ENCODE measurements at regions not wholly inside any gene's neighbourhood (a gene's known extent, or its start where the extent isn't known, plus 50 kb on each side); places are given as distances from the start of the nearest gene placed in this dataset.

DNA sequence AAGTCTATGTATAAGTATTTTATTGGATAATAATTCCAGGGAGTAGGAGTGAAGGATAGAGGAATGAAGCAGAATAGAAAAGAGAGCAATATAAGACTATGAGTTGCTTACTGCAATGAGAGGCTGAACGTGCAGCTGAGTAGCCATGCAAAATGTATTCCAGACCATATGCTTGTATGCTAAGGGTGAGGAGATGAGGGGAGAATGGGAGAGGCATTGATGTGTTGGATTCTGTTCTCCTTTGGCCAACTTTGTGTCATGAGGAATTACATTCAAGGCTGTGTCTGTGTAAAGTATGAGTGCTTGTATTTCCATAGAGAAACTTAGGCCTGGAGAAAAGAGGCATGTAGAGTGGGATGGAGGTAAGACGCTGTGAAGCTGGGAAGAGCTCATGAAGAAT, 301.8 kb downstream of the ARL6IP6 start:
- POLR2A ChIA-PET, result no interaction called here
- H3K4me1 Mint-ChIP-seq, result no peaks in the 10 kb centered on the region
- no peak overlapping the region for H3K27ac Mint-ChIP-seq
- H3K4me3 ChIP-seq (ENCODE audit: control insufficient read depth in 1 of 2, extremely low read depth in 1 of 2, low read length in 1 of 2), result no peak overlapping the region
- H3K9me3 Mint-ChIP-seq, result peaks cover 13 to 27% (median 21%) of the 10 kb centered on the region in 3 donors
- no peak overlapping the region for H3K27ac ChIP-seq (ENCODE audit: low read length)
- H3K4me1 ChIP-seq (ENCODE audit: control insufficient read depth in 1 of 2, extremely low read depth in 1 of 2, insufficient read depth in 2 of 2, low read length in 2 of 2), result no peaks in the 10 kb centered on the region
- H3K27me3 Mint-ChIP-seq, result no peaks in the 10 kb centered on the region
- no peaks in the 10 kb centered on the region for H3K27me3 ChIP-seq (replicated peaks in 1 of 2; ENCODE audit: control insufficient read depth in 2 of 2, extremely low read depth in 1 of 2, insufficient read depth in 2 of 2, low read length in 1 of 2)
- ATAC-seq (replicated peaks in 1 of 4) (no peak), DNase-seq (no peak)
- 78% methylated on average over 2 of the region's 2 CpGs for WGBS (ENCODE audit: insufficient coverage)
- CTCF ChIA-PET, result no interaction called here
- no peaks in the 10 kb centered on the region for H3K36me3 ChIP-seq (ENCODE audit: control insufficient read depth in 2 of 2, extremely low read depth in 1 of 2, insufficient read depth in 1 of 2, low read length in 1 of 2)
- H3K9me3 ChIP-seq, result no peaks in the 10 kb centered on the region
- no peaks in the 10 kb centered on the region for H3K36me3 Mint-ChIP-seq
- H3K4me3 Mint-ChIP-seq, result no peak overlapping the region

DNA sequence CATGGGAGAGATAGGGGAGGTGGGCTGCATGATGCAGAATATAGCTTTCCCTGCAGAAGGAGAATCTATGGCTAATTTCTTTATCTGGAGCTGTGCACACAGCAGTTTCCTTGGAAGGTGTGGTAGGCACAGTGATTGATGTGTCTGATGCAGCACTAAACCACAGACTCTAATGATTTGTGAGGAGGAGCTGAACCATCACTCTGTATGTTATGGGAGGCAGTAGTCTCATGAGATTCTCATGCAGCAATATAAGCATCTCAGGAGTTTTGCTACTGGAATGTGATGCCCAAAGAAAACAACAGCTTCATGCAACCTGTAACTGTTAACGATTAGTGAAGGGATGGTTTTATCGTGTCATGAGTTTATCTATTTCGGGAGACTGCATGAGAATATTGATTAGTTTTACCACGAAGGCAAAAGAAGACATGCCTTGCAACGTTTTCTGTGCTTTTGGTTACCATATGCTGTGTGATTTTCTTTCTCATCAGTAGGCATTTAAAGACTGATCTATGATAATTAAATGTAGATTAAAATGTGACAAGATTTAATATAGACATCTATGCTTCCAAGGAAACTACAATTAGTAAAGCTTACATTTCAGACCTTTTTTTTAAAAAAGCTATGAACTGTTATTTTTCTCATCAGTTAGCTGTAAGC, 286.8 kb downstream of the ARL6IP6 start:
- Histone ChIP-seq H3K27ac (ENCODE audit: low read length) (no peak overlapping the region), H3K4me3 (ENCODE audit: control insufficient read depth in 1 of 2, extremely low read depth in 1 of 2, low read length in 1 of 2) (no peak overlapping the region), H3K9me3 (no peaks in the 10 kb centered on the region), H3K27me3 (replicated peaks in 1 of 2; ENCODE audit: control insufficient read depth in 2 of 2, extremely low read depth in 1 of 2, insufficient read depth in 2 of 2, low read length in 1 of 2) (no peaks in the 10 kb centered on the region), H3K36me3 (ENCODE audit: control insufficient read depth in 2 of 2, extremely low read depth in 1 of 2, insufficient read depth in 1 of 2, low read length in 1 of 2) (no peaks in the 10 kb centered on the region), H3K4me1 (ENCODE audit: control insufficient read depth in 1 of 2, extremely low read depth in 1 of 2, insufficient read depth in 2 of 2, low read length in 2 of 2) (no peaks in the 10 kb centered on the region)
- no peak overlapping the region for H3K27ac Mint-ChIP-seq
- no peak overlapping the region for H3K4me3 Mint-ChIP-seq
- no peaks in the 10 kb centered on the region for H3K9me3 Mint-ChIP-seq
- no peaks in the 10 kb centered on the region for H3K4me1 Mint-ChIP-seq
- ATAC-seq (replicated peaks in 1 of 4), result no peak
- no peaks in the 10 kb centered on the region for H3K36me3 Mint-ChIP-seq
- 90% methylated on average over 3 of the region's 5 CpGs for WGBS (ENCODE audit: insufficient coverage)
- no peak for DNase-seq
- H3K27me3 Mint-ChIP-seq, result no peaks in the 10 kb centered on the region
- ChIA-PET POLR2A (no interaction called here), CTCF (no interaction called here)

DNA sequence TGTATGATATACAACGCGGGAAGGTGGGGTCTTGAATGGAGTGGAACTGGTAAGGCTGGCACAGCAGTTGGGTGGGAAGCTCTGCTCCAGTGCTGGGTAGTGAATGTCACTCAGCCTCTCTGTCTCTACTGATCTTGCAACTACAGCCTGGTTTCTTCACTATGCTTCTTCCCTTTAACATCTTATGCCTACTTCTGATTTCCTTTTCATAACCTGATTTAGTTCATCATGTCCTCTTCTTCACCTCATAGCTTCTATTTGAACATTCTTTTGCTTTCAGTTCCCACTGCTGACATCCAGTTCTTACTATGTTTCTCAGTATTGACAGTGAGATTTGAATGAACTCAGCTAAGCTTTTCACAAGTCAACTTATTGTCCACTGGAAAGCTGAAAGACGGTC, 286.2 kb downstream of the ARL6IP6 start:
- H3K9me3 Mint-ChIP-seq, result peaks cover 0 to under 1% (median 0%) of the 10 kb centered on the region in 3 donors
- H3K27ac Mint-ChIP-seq, result no peak overlapping the region
- Histone ChIP-seq H3K36me3 (ENCODE audit: control insufficient read depth in 2 of 2, extremely low read depth in 1 of 2, insufficient read depth in 1 of 2, low read length in 1 of 2) (no peaks in the 10 kb centered on the region), H3K9me3 (no peaks in the 10 kb centered on the region), H3K27me3 (replicated peaks in 1 of 2; ENCODE audit: control insufficient read depth in 2 of 2, extremely low read depth in 1 of 2, insufficient read depth in 2 of 2, low read length in 1 of 2) (no peaks in the 10 kb centered on the region), H3K4me3 (ENCODE audit: control insufficient read depth in 1 of 2, extremely low read depth in 1 of 2, low read length in 1 of 2) (no peak overlapping the region), H3K4me1 (ENCODE audit: control insufficient read depth in 1 of 2, extremely low read depth in 1 of 2, insufficient read depth in 2 of 2, low read length in 2 of 2) (no peaks in the 10 kb centered on the region), H3K27ac (ENCODE audit: low read length) (no peak overlapping the region)
- ChIA-PET POLR2A (no interaction called here), CTCF (no interaction called here)
- no peak overlapping the region for H3K4me3 Mint-ChIP-seq
- ATAC-seq (replicated peaks in 1 of 4) (no peak), DNase-seq (no peak)
- no peaks in the 10 kb centered on the region for H3K27me3 Mint-ChIP-seq
- H3K4me1 Mint-ChIP-seq, result no peaks in the 10 kb centered on the region
- H3K36me3 Mint-ChIP-seq, result no peaks in the 10 kb centered on the region
- 80% methylated on average over 2 of the region's 3 CpGs for WGBS (ENCODE audit: insufficient coverage)

DNA sequence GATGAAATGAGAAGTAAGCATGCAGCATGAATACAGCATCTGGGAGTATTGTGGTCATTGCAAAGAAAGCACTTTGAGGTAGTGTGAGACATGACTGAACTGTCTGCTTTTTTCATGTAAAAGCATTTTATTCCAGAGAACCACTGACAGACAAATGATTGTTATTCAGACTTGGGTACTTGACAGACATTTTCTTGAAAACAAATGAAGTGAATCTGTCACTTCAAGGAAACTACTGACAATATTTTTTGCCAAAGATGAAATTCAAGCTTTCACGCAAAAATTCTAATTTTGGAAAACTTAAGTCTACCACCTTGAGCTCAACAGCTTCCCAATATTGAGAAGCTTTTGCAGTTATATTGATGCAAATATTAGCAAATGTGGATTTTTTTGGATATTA, 255.7 kb downstream of the ARL6IP6 start:
- no peak overlapping the region for H3K4me3 ChIP-seq (ENCODE audit: control insufficient read depth in 1 of 2, extremely low read depth in 1 of 2, low read length in 1 of 2)
- H3K4me1 ChIP-seq (ENCODE audit: control insufficient read depth in 1 of 2, extremely low read depth in 1 of 2, insufficient read depth in 2 of 2, low read length in 2 of 2), result no peaks in the 10 kb centered on the region
- H3K9me3 ChIP-seq, result no peaks in the 10 kb centered on the region
- Mint-ChIP-seq H3K9me3 (peaks cover 0 to 6% (median 3%) of the 10 kb centered on the region in 3 donors), H3K27ac (no peak overlapping the region), H3K27me3 (peaks cover 0 to 3% of the 10 kb centered on the region in 2 donors), H3K4me1 (no peaks in the 10 kb centered on the region), H3K36me3 (no peaks in the 10 kb centered on the region), H3K4me3 (no peak overlapping the region)
- ATAC-seq (replicated peaks in 1 of 4), result no peak
- CTCF ChIA-PET, result no interaction called here
- H3K27ac ChIP-seq (ENCODE audit: low read length), result no peak overlapping the region
- H3K36me3 ChIP-seq (ENCODE audit: control insufficient read depth in 2 of 2, extremely low read depth in 1 of 2, insufficient read depth in 1 of 2, low read length in 1 of 2), result no peaks in the 10 kb centered on the region
- WGBS (ENCODE audit: insufficient coverage), result no CpG with 5 or more reads among the region's 1 CpG
- no peaks in the 10 kb centered on the region for H3K27me3 ChIP-seq (replicated peaks in 1 of 2; ENCODE audit: control insufficient read depth in 2 of 2, extremely low read depth in 1 of 2, insufficient read depth in 2 of 2, low read length in 1 of 2)
- POLR2A ChIA-PET, result no interaction called here
- no peak for DNase-seq

GRCh38 chr2:152971685-152972084, 253.3 kb downstream of the ARL6IP6 start:
- H3K4me3 Mint-ChIP-seq, result no peak overlapping the region
- no peak overlapping the region for H3K27ac ChIP-seq (ENCODE audit: low read length)
- peaks cover 3 to 12% (median 5%) of the 10 kb centered on the region in 3 donors for H3K9me3 Mint-ChIP-seq
- H3K27me3 Mint-ChIP-seq, result peaks cover 0 to 3% of the 10 kb centered on the region in 2 donors
- no peaks in the 10 kb centered on the region for H3K4me1 Mint-ChIP-seq
- no peaks in the 10 kb centered on the region for H3K4me1 ChIP-seq (ENCODE audit: control insufficient read depth in 1 of 2, extremely low read depth in 1 of 2, insufficient read depth in 2 of 2, low read length in 2 of 2)
- no peak overlapping the region for H3K27ac Mint-ChIP-seq
- whole genome bisulfite sequencing (ENCODE audit: insufficient coverage), result no CpG with 5 or more reads among the region's 1 CpG
- H3K4me3 ChIP-seq (ENCODE audit: control insufficient read depth in 1 of 2, extremely low read depth in 1 of 2, low read length in 1 of 2), result no peak overlapping the region
- no peaks in the 10 kb centered on the region for H3K27me3 ChIP-seq (replicated peaks in 1 of 2; ENCODE audit: control insufficient read depth in 2 of 2, extremely low read depth in 1 of 2, insufficient read depth in 2 of 2, low read length in 1 of 2)
- ChIA-PET POLR2A (no interaction called here), CTCF (no interaction called here)
- no peaks in the 10 kb centered on the region for H3K9me3 ChIP-seq
- ATAC-seq (replicated peaks in 1 of 4) (no peak), DNase-seq (no peak)
- no peaks in the 10 kb centered on the region for H3K36me3 ChIP-seq (ENCODE audit: control insufficient read depth in 2 of 2, extremely low read depth in 1 of 2, insufficient read depth in 1 of 2, low read length in 1 of 2)
- no peaks in the 10 kb centered on the region for H3K36me3 Mint-ChIP-seq

DNA sequence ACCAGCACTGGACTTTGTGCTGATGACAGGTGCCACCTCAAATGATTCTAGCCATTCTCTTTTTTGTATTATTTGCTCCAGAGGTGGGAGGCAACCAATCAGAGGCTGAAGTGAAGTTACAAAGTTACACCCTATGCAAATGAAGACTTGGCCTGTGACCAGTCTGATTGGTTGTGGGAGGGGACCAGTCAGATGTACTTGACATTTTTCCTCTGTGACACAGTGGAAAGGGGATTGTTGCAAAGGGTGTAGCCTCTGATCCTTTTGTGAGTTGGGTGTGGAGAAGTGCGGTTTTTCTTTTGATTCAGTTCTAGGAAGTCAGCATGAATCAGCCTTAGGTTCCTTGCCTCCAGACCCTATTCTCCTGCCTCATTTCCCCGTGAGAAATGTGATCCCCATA, 244.0 kb downstream of the ARL6IP6 start:
- CTCF ChIA-PET, result no interaction called here
- POLR2A ChIA-PET, result no interaction called here
- no peaks in the 10 kb centered on the region for H3K27me3 Mint-ChIP-seq
- H3K36me3 ChIP-seq (ENCODE audit: control insufficient read depth in 2 of 2, extremely low read depth in 1 of 2, insufficient read depth in 1 of 2, low read length in 1 of 2), result no peaks in the 10 kb centered on the region
- H3K36me3 Mint-ChIP-seq, result no peaks in the 10 kb centered on the region
- H3K4me3 Mint-ChIP-seq, result no peak overlapping the region
- no peaks in the 10 kb centered on the region for H3K4me1 Mint-ChIP-seq
- no CpG with 5 or more reads among the region's 2 CpGs for WGBS (ENCODE audit: insufficient coverage)
- ATAC-seq (replicated peaks in 1 of 4), result no peak
- no peaks in the 10 kb centered on the region for H3K27me3 ChIP-seq (replicated peaks in 1 of 2; ENCODE audit: control insufficient read depth in 2 of 2, extremely low read depth in 1 of 2, insufficient read depth in 2 of 2, low read length in 1 of 2)
- no peak overlapping the region for H3K4me3 ChIP-seq (ENCODE audit: control insufficient read depth in 1 of 2, extremely low read depth in 1 of 2, low read length in 1 of 2)
- H3K9me3 Mint-ChIP-seq, result no peaks in the 10 kb centered on the region
- H3K4me1 ChIP-seq (ENCODE audit: control insufficient read depth in 1 of 2, extremely low read depth in 1 of 2, insufficient read depth in 2 of 2, low read length in 2 of 2), result no peaks in the 10 kb centered on the region
- H3K9me3 ChIP-seq, result no peaks in the 10 kb centered on the region
- no peak overlapping the region for H3K27ac Mint-ChIP-seq
- DNase-seq, result no peak
- no peak overlapping the region for H3K27ac ChIP-seq (ENCODE audit: low read length)

DNA sequence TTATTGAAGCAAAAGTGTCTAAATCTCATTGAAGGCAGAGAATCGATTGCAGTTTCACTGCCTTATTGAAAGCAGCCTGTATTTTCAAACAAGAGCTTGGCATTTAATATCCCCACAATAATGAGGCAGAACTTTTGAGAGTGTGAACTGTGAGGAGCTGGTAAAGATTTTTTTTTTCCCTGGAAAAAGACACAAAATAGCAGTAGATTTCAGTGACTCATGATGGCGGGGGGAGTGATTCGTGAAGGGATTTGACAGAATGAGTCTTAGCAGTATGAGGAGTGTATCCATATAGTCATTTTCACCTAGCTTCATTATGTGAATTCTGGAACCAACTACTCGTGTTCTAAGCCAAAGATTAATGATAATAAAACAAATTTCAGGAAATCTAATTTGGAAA, 242.9 kb downstream of the ARL6IP6 start:
- ATAC-seq (replicated peaks in 1 of 4) (no peak), DNase-seq (no peak)
- no peak overlapping the region for H3K27ac ChIP-seq (ENCODE audit: low read length)
- Mint-ChIP-seq H3K9me3 (no peaks in the 10 kb centered on the region), H3K4me1 (no peaks in the 10 kb centered on the region), H3K27me3 (no peaks in the 10 kb centered on the region), H3K4me3 (no peak overlapping the region), H3K27ac (no peak overlapping the region), H3K36me3 (no peaks in the 10 kb centered on the region)
- H3K27me3 ChIP-seq (replicated peaks in 1 of 2; ENCODE audit: control insufficient read depth in 2 of 2, extremely low read depth in 1 of 2, insufficient read depth in 2 of 2, low read length in 1 of 2), result no peaks in the 10 kb centered on the region
- H3K36me3 ChIP-seq (ENCODE audit: control insufficient read depth in 2 of 2, extremely low read depth in 1 of 2, insufficient read depth in 1 of 2, low read length in 1 of 2), result no peaks in the 10 kb centered on the region
- POLR2A ChIA-PET, result no interaction called here
- H3K4me1 ChIP-seq (ENCODE audit: control insufficient read depth in 1 of 2, extremely low read depth in 1 of 2, insufficient read depth in 2 of 2, low read length in 2 of 2), result no peaks in the 10 kb centered on the region
- CTCF ChIA-PET, result interaction anchor here (0.6 to 0.7 kb wide), 2 partner anchors 53 to 1702 kb away, joined by 3 to 5 read pairs; no protein-coding TSS in a partner anchor
- H3K4me3 ChIP-seq (ENCODE audit: control insufficient read depth in 1 of 2, extremely low read depth in 1 of 2, low read length in 1 of 2), result no peak overlapping the region
- WGBS (ENCODE audit: insufficient coverage), result no CpG with 5 or more reads among the region's 4 CpGs
- H3K9me3 ChIP-seq, result no peaks in the 10 kb centered on the region
